PC-9 (cell line): ENCODE measurements at regions not wholly inside any gene's neighbourhood (a gene's known extent, or its start where the extent isn't known, plus 50 kb on each side); places are given as distances from the start of the nearest gene placed in this dataset.

Experiments used
- BruUV-seq: library from RNA; stranded (reverse); fragments of 400-500 nt; replicated peaks from 2 replicates; lab custom pipeline; 2021; lab: Mats Ljungman, UMichigan
- CTCF ChIA-PET: fragments of 300-600 bp; sonication (Branson Sonifier 250); formaldehyde crosslinking; loops from one replicate; lab custom pipeline; 2022; ENCODE audit warnings: antibody characterized with exemption; lab: Charles Lee
- POLR2A ChIA-PET: fragments of 300-600 bp; sonication (Branson Sonifier 250); formaldehyde crosslinking; loops from one replicate; lab custom pipeline; 2022; ENCODE audit warnings: antibody characterized with exemption; ENCODE audit not compliant: unreplicated experiment; lab: Charles Lee
- DNase-seq, 2 experiments: peaks; one replicate each; pipeline versions ENCODE4 v3.0.0 to v3.0.0-alpha.2; 2015 to 2022; ENCODE audit warnings: mixed read lengths in 1 of 2
- H2AFZ ChIP-seq: fragments of 200-600 bp; sonication (generic); 2 replicates; pipeline ENCODE4 v1.8.1; 2017; ENCODE audit warnings: antibody characterized with exemption
- H3F3A ChIP-seq: fragments of 200-600 bp; sonication (generic); 2 replicates; pipeline ENCODE4 v1.8.1; 2017; ENCODE audit warnings: antibody characterized with exemption, mild to moderate bottlenecking, low read depth; ENCODE audit not compliant: insufficient read depth
- H3K27ac ChIP-seq: fragments of 200-600 bp; sonication (generic); 2 replicates; pipeline ENCODE4 v1.6.1; 2016; ENCODE audit warnings: mixed run types
- H3K27me3 ChIP-seq: fragments of 200-600 bp; sonication (generic); 2 replicates; pipeline ENCODE4 v1.6.1; 2016; ENCODE audit warnings: low read depth, mixed run types; ENCODE audit not compliant: insufficient read depth
- H3K36me3 ChIP-seq: fragments of 200-600 bp; sonication (generic); 2 replicates; pipeline ENCODE4 v1.6.1; 2016; ENCODE audit warnings: low read depth, mixed run types
- H3K4me1 ChIP-seq: fragments of 200-600 bp; sonication (generic); replicated peaks from 2 replicates; pipeline ENCODE4 v1.6.1; 2016; ENCODE audit warnings: mixed run types; ENCODE audit not compliant: insufficient read depth
- H3K4me2 ChIP-seq: fragments of 200-600 bp; sonication (generic); 2 replicates; pipeline ENCODE4 v1.6.1; 2017; ENCODE audit warnings: mixed run types
- H3K4me3 ChIP-seq: fragments of 200-600 bp; sonication (generic); 2 replicates; pipeline ENCODE4 v1.6.1; 2016; ENCODE audit warnings: mixed run types
- H3K79me2 ChIP-seq: fragments of 200-600 bp; sonication (generic); 2 replicates; pipeline ENCODE4 v1.6.1; 2017; ENCODE audit warnings: low read depth, mixed run types
- H3K9me2 ChIP-seq: fragments of 200-600 bp; sonication (generic); 2 replicates; pipeline ENCODE4 v1.8.1; 2017; ENCODE audit warnings: mild to moderate bottlenecking; ENCODE audit not compliant: insufficient read depth
- H3K9me3 ChIP-seq: fragments of 200-600 bp; sonication (generic); 2 replicates; pipeline ENCODE4 v1.8.1; 2016; ENCODE audit warnings: low read depth; ENCODE audit not compliant: insufficient read depth
- H4K20me1 ChIP-seq: fragments of 200-600 bp; sonication (generic); 2 replicates; pipeline ENCODE4 v1.8.1; 2017; ENCODE audit not compliant: insufficient read depth
- CTCF ChIP-seq: fragments of 200-600 bp; sonication (generic); conservative IDR thresholded peaks from 2 replicates; pipeline ENCODE4 v1.6.1; 2017; ENCODE audit warnings: mixed run types, antibody characterized with exemption, mild to moderate bottlenecking, moderate library complexity
- EZH2 ChIP-seq: fragments of 200-600 bp; sonication (generic); IDR thresholded peaks from 2 replicates; pipeline ENCODE4 v1.8.0; 2017; ENCODE audit warnings: antibody characterized with exemption, low read depth
- intact Hi-C: fragments of 100-400 bp; cut with micrococcal nuclease; formaldehyde crosslinking; loops from one replicate; pipeline ENCODE4 v1.10.0; 2022; ENCODE audit not compliant: unreplicated experiment

- ChIA-PET POLR2A (no interaction called here), CTCF (no interaction called here)
- intact Hi-C loops = loop anchor here (5.0 kb wide), 1 partner anchor 209 kb away; the partner anchor contains the start of gene MYO10
- Histone ChIP-seq H3K4me3 (no peak overlapping the region), H3K27ac (no peak overlapping the region), H3K4me2 (peak overlapping the region; percentile 55), H4K20me1 (no peaks in the 10 kb centered on the region), H3K27me3 (peaks cover 9% of the 10 kb centered on the region; the same call in 1 of the 2 replicates), H3K9me2 (no peaks in the 10 kb centered on the region), H3K36me3 (no peaks in the 10 kb centered on the region), H3K79me2 (no peaks in the 10 kb centered on the region), H3K4me1 (peaks cover 16% of the 10 kb centered on the region), H3K9me3 (no peaks in the 10 kb centered on the region), H2AFZ (no peak overlapping the region), H3F3A (peaks cover 7% of the 10 kb centered on the region)
- TF ChIP-seq CTCF = no peak
- no peak for TF ChIP-seq EZH2
- no TSS peak for BruUV-seq
- no peak for DNase-seq
Measured at GRCh38 chr5:17146280-17146841, 71.1 kb upstream of the BASP1 start.

GRCh38 chr5:17147170-17147569 is 70.3 kb upstream of the BASP1 start:
- POLR2A ChIA-PET = no interaction called here
- Histone ChIP-seq H3K79me2 (no peaks in the 10 kb centered on the region), H3K27ac (no peak overlapping the region), H2AFZ (no peak overlapping the region), H3K9me2 (no peaks in the 10 kb centered on the region), H3K4me2 (no peak overlapping the region), H3K4me3 (no peak overlapping the region), H3F3A (peaks cover 7% of the 10 kb centered on the region), H3K9me3 (no peaks in the 10 kb centered on the region), H3K36me3 (no peaks in the 10 kb centered on the region), H3K4me1 (peaks cover 16% of the 10 kb centered on the region), H4K20me1 (no peaks in the 10 kb centered on the region), H3K27me3 (peaks cover 9% of the 10 kb centered on the region; the same call in 1 of the 2 replicates)
- intact Hi-C loops = loop anchor here (5.0 kb wide), 1 partner anchor 210 kb away; the partner anchor contains the start of gene MYO10
- BruUV-seq = no TSS peak
- no peak for TF ChIP-seq CTCF
- no peak for TF ChIP-seq EZH2
- no peak for DNase-seq
- CTCF ChIA-PET = no interaction called here

- ChIA-PET POLR2A (no interaction called here), CTCF (interaction anchor here (0.8 kb wide), 1 partner anchor 20 kb away, joined by 3 read pairs; no protein-coding TSS in a partner anchor)
- Histone ChIP-seq H3K27ac (no peak overlapping the region), H3K9me3 (no peaks in the 10 kb centered on the region), H3K79me2 (no peaks in the 10 kb centered on the region), H4K20me1 (no peaks in the 10 kb centered on the region), H3K4me2 (no peak overlapping the region), H3K36me3 (no peaks in the 10 kb centered on the region), H3F3A (peaks cover 7% of the 10 kb centered on the region), H3K4me3 (no peak overlapping the region), H3K4me1 (peaks cover 16% of the 10 kb centered on the region), H2AFZ (no peak overlapping the region), H3K27me3 (peaks cover 9% of the 10 kb centered on the region; the same call in 1 of the 2 replicates), H3K9me2 (no peaks in the 10 kb centered on the region)
- TF ChIP-seq EZH2 = no peak
- no peak for TF ChIP-seq CTCF
- DNase-seq = no peak
- intact Hi-C loops = loop anchor here (5.0 kb wide), 1 partner anchor 210 kb away; the partner anchor contains the start of gene MYO10
- BruUV-seq = no TSS peak
Measured at GRCh38 chr5:17147617-17148016, 69.8 kb upstream of the BASP1 start.
